ENCODE measurements at regions not wholly inside any gene's neighbourhood (a gene's known extent, or its start where the extent isn't known, plus 50 kb on each side); places are given as distances from the start of the nearest gene placed in this dataset.

GRCh38 chr11:104594228-104594958, 303.9 kb downstream of the CASP12 start:
- H2AFZ ChIP-seq (ENCODE audit: low read length) = no peak overlapping the region
- H3K79me2 ChIP-seq (ENCODE audit: insufficient read depth, low read depth, low read length) = no peaks in the 10 kb centered on the region
- H3K4me1 ChIP-seq (ENCODE audit: insufficient read depth, low read length, poor library complexity, severe bottlenecking) = no peaks in the 10 kb centered on the region
- no TSS peak for BruUV-seq (replicated peaks)
- no peaks in the 10 kb centered on the region for H3K9me3 ChIP-seq (ENCODE audit: low read length)
- TF ChIP-seq CTCF (conservative IDR thresholded peaks at IDR 0.05; ENCODE audit: low read length) (no peak), EZH2phosphoT487 (IDR thresholded peaks at IDR 0.05; ENCODE audit: borderline replicate concordance, low read depth, low read length) (no peak)
- ChIA-PET CTCF (ENCODE audit: unreplicated experiment) (no interaction called here), POLR2A (no interaction called here)
- H4K20me1 ChIP-seq (ENCODE audit: insufficient read depth, low read length) = no peaks in the 10 kb centered on the region
- H3K4me2 ChIP-seq (ENCODE audit: low read length) = no peak overlapping the region
- no peak overlapping the region for H3K27ac ChIP-seq (ENCODE audit: low read depth, low read length, poor library complexity, severe bottlenecking)
- H3K4me3 ChIP-seq (ENCODE audit: low read depth, low read length, poor library complexity, severe bottlenecking) = no peak overlapping the region
- no peaks in the 10 kb centered on the region for H3K9me2 ChIP-seq (ENCODE audit: insufficient read depth, low read length)
- intact Hi-C loops (cut with micrococcal nuclease; ENCODE audit: unreplicated experiment) = no loop called here
- DNase-seq (ENCODE audit: low spot score) = no peak
- H3K36me3 ChIP-seq (ENCODE audit: insufficient read depth, low read length) = no peaks in the 10 kb centered on the region

GRCh38 chr11:104588970-104589369, 309.3 kb downstream of the CASP12 start:
- Histone ChIP-seq H3K4me2 (ENCODE audit: low read length) (no peak overlapping the region), H4K20me1 (ENCODE audit: insufficient read depth, low read length) (no peaks in the 10 kb centered on the region), H3K36me3 (ENCODE audit: insufficient read depth, low read length) (no peaks in the 10 kb centered on the region), H2AFZ (ENCODE audit: low read length) (no peak overlapping the region), H3K9me3 (ENCODE audit: low read length) (no peaks in the 10 kb centered on the region), H3K4me1 (ENCODE audit: insufficient read depth, low read length, poor library complexity, severe bottlenecking) (no peaks in the 10 kb centered on the region), H3K79me2 (ENCODE audit: insufficient read depth, low read depth, low read length) (no peaks in the 10 kb centered on the region), H3K4me3 (ENCODE audit: low read depth, low read length, poor library complexity, severe bottlenecking) (no peak overlapping the region), H3K9me2 (ENCODE audit: insufficient read depth, low read length) (no peaks in the 10 kb centered on the region), H3K27ac (ENCODE audit: low read depth, low read length, poor library complexity, severe bottlenecking) (no peak overlapping the region)
- no peak for DNase-seq (ENCODE audit: low spot score)
- intact Hi-C loops (cut with micrococcal nuclease; ENCODE audit: unreplicated experiment) = no loop called here
- ChIA-PET CTCF (ENCODE audit: unreplicated experiment) (no interaction called here), POLR2A (no interaction called here)
- BruUV-seq (replicated peaks) = no TSS peak
- TF ChIP-seq EZH2phosphoT487 (IDR thresholded peaks at IDR 0.05; ENCODE audit: borderline replicate concordance, low read depth, low read length) (no peak), CTCF (conservative IDR thresholded peaks at IDR 0.05; ENCODE audit: low read length) (no peak)

- Histone ChIP-seq H3K79me2 (ENCODE audit: insufficient read depth, low read depth, low read length) (no peaks in the 10 kb centered on the region), H3K9me3 (ENCODE audit: low read length) (no peaks in the 10 kb centered on the region), H3K27ac (ENCODE audit: low read depth, low read length, poor library complexity, severe bottlenecking) (no peak overlapping the region), H3K36me3 (ENCODE audit: insufficient read depth, low read length) (no peaks in the 10 kb centered on the region), H3K4me3 (ENCODE audit: low read depth, low read length, poor library complexity, severe bottlenecking) (no peak overlapping the region), H3K4me2 (ENCODE audit: low read length) (no peak overlapping the region), H2AFZ (ENCODE audit: low read length) (no peak overlapping the region), H3K9me2 (ENCODE audit: insufficient read depth, low read length) (no peaks in the 10 kb centered on the region), H3K4me1 (ENCODE audit: insufficient read depth, low read length, poor library complexity, severe bottlenecking) (no peaks in the 10 kb centered on the region), H4K20me1 (ENCODE audit: insufficient read depth, low read length) (no peaks in the 10 kb centered on the region)
- intact Hi-C loops (cut with micrococcal nuclease; ENCODE audit: unreplicated experiment) = no loop called here
- ChIA-PET POLR2A (no interaction called here), CTCF (ENCODE audit: unreplicated experiment) (no interaction called here)
- BruUV-seq (replicated peaks) = no TSS peak
- no peak for TF ChIP-seq EZH2phosphoT487 (IDR thresholded peaks at IDR 0.05; ENCODE audit: borderline replicate concordance, low read depth, low read length)
- no peak for TF ChIP-seq CTCF (conservative IDR thresholded peaks at IDR 0.05; ENCODE audit: low read length)
- DNase-seq (ENCODE audit: low spot score) = no peak
These were observed 309.8 kb downstream of the CASP12 start for GRCh38 chr11:104588446-104588845.
